Gastrocnemius medialis (tissue), 4 donors: ENCODE measurements at regions not wholly inside any gene's neighbourhood (a gene's known extent, or its start where the extent isn't known, plus 50 kb on each side); places are given as distances from the start of the nearest gene placed in this dataset.
"Not testable (repeated sequence)": the region's sequence is repeated elsewhere in the genome, so short reads cannot be mapped to it uniquely, and the experiment has no call there.

Experiments
- POLR2A ChIP-seq, 2 donors: fragments of 450-650 bp; IDR thresholded peaks; one replicate each; pipeline ENCODE4 v1.6.1; 2017; ENCODE audit warnings: antibody characterized with exemption in 2 of 2, mild to moderate bottlenecking in 2 of 2, moderate library complexity in 2 of 2
- TF ChIP-seq, protein P1 (sequence below), 5 experiments: fragments of 450-650 bp in 3 of 5; fragments of 200-600 bp in 2 of 5; sonication (generic) in 2 of 5; IDR thresholded peaks in 4 of 5; conservative IDR thresholded peaks in 1 of 5; 1 replicate in 4 of 5; 2 replicates in 1 of 5; pipeline ENCODE4 v1.5.1; 2016 to 2019; ENCODE audit warnings: antibody characterized with exemption in 5 of 5, mild to moderate bottlenecking in 3 of 5, moderate library complexity in 3 of 5

GRCh38 chr1:144076646-144077045 lies 104.9 kb upstream of the FAM72C start:
- not testable (repeated sequence) for TF ChIP-seq POLR2A (IDR thresholded peaks at IDR 0.05)
- TF ChIP-seq, protein P1, sequence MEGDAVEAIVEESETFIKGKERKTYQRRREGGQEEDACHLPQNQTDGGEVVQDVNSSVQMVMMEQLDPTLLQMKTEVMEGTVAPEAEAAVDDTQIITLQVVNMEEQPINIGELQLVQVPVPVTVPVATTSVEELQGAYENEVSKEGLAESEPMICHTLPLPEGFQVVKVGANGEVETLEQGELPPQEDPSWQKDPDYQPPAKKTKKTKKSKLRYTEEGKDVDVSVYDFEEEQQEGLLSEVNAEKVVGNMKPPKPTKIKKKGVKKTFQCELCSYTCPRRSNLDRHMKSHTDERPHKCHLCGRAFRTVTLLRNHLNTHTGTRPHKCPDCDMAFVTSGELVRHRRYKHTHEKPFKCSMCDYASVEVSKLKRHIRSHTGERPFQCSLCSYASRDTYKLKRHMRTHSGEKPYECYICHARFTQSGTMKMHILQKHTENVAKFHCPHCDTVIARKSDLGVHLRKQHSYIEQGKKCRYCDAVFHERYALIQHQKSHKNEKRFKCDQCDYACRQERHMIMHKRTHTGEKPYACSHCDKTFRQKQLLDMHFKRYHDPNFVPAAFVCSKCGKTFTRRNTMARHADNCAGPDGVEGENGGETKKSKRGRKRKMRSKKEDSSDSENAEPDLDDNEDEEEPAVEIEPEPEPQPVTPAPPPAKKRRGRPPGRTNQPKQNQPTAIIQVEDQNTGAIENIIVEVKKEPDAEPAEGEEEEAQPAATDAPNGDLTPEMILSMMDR (IDR thresholded peaks at IDR 0.05 in 4 of 5, conservative IDR thresholded peaks at IDR 0.05 in 1 of 5): not testable (repeated sequence)
